ENCODE measurements at regions not wholly inside any gene's neighbourhood (a gene's known extent, or its start where the extent isn't known, plus 50 kb on each side); places are given as distances from the start of the nearest gene placed in this dataset.
"Not testable (repeated sequence)": the region's sequence is repeated elsewhere in the genome, so short reads cannot be mapped to it uniquely, and the experiment has no call there.

GRCh38 chr21:33992412-33992811 lies 76.8 kb upstream of the ATP5PO start:
- not testable (repeated sequence) for H3K27me3 ChIP-seq (ENCODE audit: control insufficient read depth, insufficient read depth, low read length); H3K4me3 ChIP-seq (ENCODE audit: low read length); H3K4me2 ChIP-seq (ENCODE audit: low read length); H3K36me3 ChIP-seq (ENCODE audit: insufficient read depth, low read length); H3K9ac ChIP-seq (ENCODE audit: low read depth, low read length); H3K4me1 ChIP-seq (ENCODE audit: control insufficient read depth, insufficient read depth, low read length); H3K9me3 ChIP-seq (replicated peaks; ENCODE audit: low read length)

GRCh38 chr21:33991133-33991532 lies 75.5 kb upstream of the ATP5PO start:
- H3K9me3 ChIP-seq (replicated peaks; ENCODE audit: low read length), result no peaks in the 10 kb centered on the region
- H3K36me3 ChIP-seq (ENCODE audit: insufficient read depth, low read length), result no peaks in the 10 kb centered on the region
- H3K27me3 ChIP-seq (ENCODE audit: control insufficient read depth, insufficient read depth, low read length), result peaks cover 8% of the 10 kb centered on the region
- H3K4me2 ChIP-seq (ENCODE audit: low read length), result no peak overlapping the region
- no peak overlapping the region for H3K4me3 ChIP-seq (ENCODE audit: low read length)
- no peaks in the 10 kb centered on the region for H3K4me1 ChIP-seq (ENCODE audit: control insufficient read depth, insufficient read depth, low read length)
- H3K9ac ChIP-seq (ENCODE audit: low read depth, low read length), result no peak overlapping the region

GRCh38 chr21:33989440-33989839 lies 73.8 kb upstream of the ATP5PO start:
- H3K9me3 ChIP-seq (replicated peaks; ENCODE audit: low read length), result no peaks in the 10 kb centered on the region
- no peak overlapping the region for H3K4me2 ChIP-seq (ENCODE audit: low read length)
- no peaks in the 10 kb centered on the region for H3K4me1 ChIP-seq (ENCODE audit: control insufficient read depth, insufficient read depth, low read length)
- H3K27me3 ChIP-seq (ENCODE audit: control insufficient read depth, insufficient read depth, low read length), result peaks cover 8% of the 10 kb centered on the region
- H3K36me3 ChIP-seq (ENCODE audit: insufficient read depth, low read length), result no peaks in the 10 kb centered on the region
- no peak overlapping the region for H3K4me3 ChIP-seq (ENCODE audit: low read length)
- H3K9ac ChIP-seq (ENCODE audit: low read depth, low read length), result no peak overlapping the region

GRCh38 chr21:33988237-33989017 lies 72.8 kb upstream of the ATP5PO start:
- Histone ChIP-seq H3K36me3 (ENCODE audit: insufficient read depth, low read length) (no peaks in the 10 kb centered on the region), H3K4me2 (ENCODE audit: low read length) (no peak overlapping the region), H3K9me3 (replicated peaks; ENCODE audit: low read length) (no peaks in the 10 kb centered on the region), H3K4me1 (ENCODE audit: control insufficient read depth, insufficient read depth, low read length) (no peaks in the 10 kb centered on the region), H3K27me3 (ENCODE audit: control insufficient read depth, insufficient read depth, low read length) (peaks cover 8% of the 10 kb centered on the region), H3K9ac (ENCODE audit: low read depth, low read length) (no peak overlapping the region), H3K4me3 (ENCODE audit: low read length) (no peak overlapping the region)

GRCh38 chr21:33987461-33987860 lies 71.9 kb upstream of the ATP5PO start:
- peaks cover 8% of the 10 kb centered on the region for H3K27me3 ChIP-seq (ENCODE audit: control insufficient read depth, insufficient read depth, low read length)
- H3K36me3 ChIP-seq (ENCODE audit: insufficient read depth, low read length), result no peaks in the 10 kb centered on the region
- no peaks in the 10 kb centered on the region for H3K9me3 ChIP-seq (replicated peaks; ENCODE audit: low read length)
- H3K4me2 ChIP-seq (ENCODE audit: low read length), result no peak overlapping the region
- no peak overlapping the region for H3K4me3 ChIP-seq (ENCODE audit: low read length)
- no peak overlapping the region for H3K9ac ChIP-seq (ENCODE audit: low read depth, low read length)
- no peaks in the 10 kb centered on the region for H3K4me1 ChIP-seq (ENCODE audit: control insufficient read depth, insufficient read depth, low read length)

GRCh38 chr21:33985117-33986050 lies 69.8 kb upstream of the ATP5PO start:
- no peaks in the 10 kb centered on the region for H3K9me3 ChIP-seq (replicated peaks; ENCODE audit: low read length)
- no peak overlapping the region for H3K4me3 ChIP-seq (ENCODE audit: low read length)
- H3K36me3 ChIP-seq (ENCODE audit: insufficient read depth, low read length), result no peaks in the 10 kb centered on the region
- H3K4me2 ChIP-seq (ENCODE audit: low read length), result no peak overlapping the region
- peaks cover 8% of the 10 kb centered on the region for H3K27me3 ChIP-seq (ENCODE audit: control insufficient read depth, insufficient read depth, low read length)
- H3K9ac ChIP-seq (ENCODE audit: low read depth, low read length), result no peak overlapping the region
- peaks cover 2% of the 10 kb centered on the region for H3K4me1 ChIP-seq (ENCODE audit: control insufficient read depth, insufficient read depth, low read length)

GRCh38 chr21:33984021-33984481 lies 68.4 kb upstream of the ATP5PO start:
- H3K4me2 ChIP-seq (ENCODE audit: low read length), result no peak overlapping the region
- no peak overlapping the region for H3K4me3 ChIP-seq (ENCODE audit: low read length)
- H3K4me1 ChIP-seq (ENCODE audit: control insufficient read depth, insufficient read depth, low read length), result peaks cover 2% of the 10 kb centered on the region
- peaks cover 8% of the 10 kb centered on the region for H3K27me3 ChIP-seq (ENCODE audit: control insufficient read depth, insufficient read depth, low read length)
- no peaks in the 10 kb centered on the region for H3K36me3 ChIP-seq (ENCODE audit: insufficient read depth, low read length)
- no peak overlapping the region for H3K9ac ChIP-seq (ENCODE audit: low read depth, low read length)
- H3K9me3 ChIP-seq (replicated peaks; ENCODE audit: low read length), result no peaks in the 10 kb centered on the region

- Histone ChIP-seq H3K36me3 (ENCODE audit: insufficient read depth, low read length) (no peaks in the 10 kb centered on the region), H3K4me3 (ENCODE audit: low read length) (no peak overlapping the region), H3K9me3 (replicated peaks; ENCODE audit: low read length) (no peaks in the 10 kb centered on the region), H3K9ac (ENCODE audit: low read depth, low read length) (no peak overlapping the region), H3K4me1 (ENCODE audit: control insufficient read depth, insufficient read depth, low read length) (peaks cover 16% of the 10 kb centered on the region), H3K27me3 (ENCODE audit: control insufficient read depth, insufficient read depth, low read length) (peaks cover 4% of the 10 kb centered on the region), H3K4me2 (ENCODE audit: low read length) (no peak overlapping the region)
Measured at GRCh38 chr21:33981391-33982101, 65.9 kb upstream of the ATP5PO start.

- Histone ChIP-seq H3K4me1 (ENCODE audit: control insufficient read depth, insufficient read depth, low read length) (peaks cover 26% of the 10 kb centered on the region), H3K4me3 (ENCODE audit: low read length) (no peak overlapping the region), H3K9ac (ENCODE audit: low read depth, low read length) (no peak overlapping the region), H3K9me3 (replicated peaks; ENCODE audit: low read length) (no peaks in the 10 kb centered on the region), H3K27me3 (ENCODE audit: control insufficient read depth, insufficient read depth, low read length) (no peaks in the 10 kb centered on the region), H3K4me2 (ENCODE audit: low read length) (no peak overlapping the region), H3K36me3 (ENCODE audit: insufficient read depth, low read length) (no peaks in the 10 kb centered on the region)
Measured at GRCh38 chr21:33980276-33980916, 64.8 kb upstream of the ATP5PO start.

GRCh38 chr21:33978585-33978984 lies 63.0 kb upstream of the ATP5PO start:
- H3K4me1 ChIP-seq (ENCODE audit: control insufficient read depth, insufficient read depth, low read length), result peaks cover 32% of the 10 kb centered on the region
- H3K9ac ChIP-seq (ENCODE audit: low read depth, low read length), result no peak overlapping the region
- H3K27me3 ChIP-seq (ENCODE audit: control insufficient read depth, insufficient read depth, low read length), result no peaks in the 10 kb centered on the region
- no peak overlapping the region for H3K4me3 ChIP-seq (ENCODE audit: low read length)
- no peak overlapping the region for H3K4me2 ChIP-seq (ENCODE audit: low read length)
- no peaks in the 10 kb centered on the region for H3K9me3 ChIP-seq (replicated peaks; ENCODE audit: low read length)
- no peaks in the 10 kb centered on the region for H3K36me3 ChIP-seq (ENCODE audit: insufficient read depth, low read length)

All from skeletal muscle satellite cell (primary cell).